ENCODE measurements at regions not wholly inside any gene's neighbourhood (a gene's known extent, or its start where the extent isn't known, plus 50 kb on each side); places are given as distances from the start of the nearest gene placed in this dataset.

- H3K23ac ChIP-seq (ENCODE audit: low read depth, low read length): no peak overlapping the region
- H4K20me1 ChIP-seq (ENCODE audit: insufficient read depth, low read length): no peaks in the 10 kb centered on the region
- no peak overlapping the region for H4K8ac ChIP-seq (ENCODE audit: low read depth in 2 of 2, low read length in 2 of 2)
- no TSS peak for BruUV-seq (replicated peaks)
- H2AK9ac ChIP-seq (replicated peaks; ENCODE audit: low read depth, low read length, poor library complexity): no peak overlapping the region
- H2BK120ac ChIP-seq (ENCODE audit: low read depth, low read length): no peak overlapping the region
- 21% methylated on average over 8 of the region's 15 CpGs; no CpG with 5 or more reads in 1 of the 2 experiments for WGBS, 2 experiments (ENCODE audit: extremely low coverage in 2 of 2, insufficient read length in 1 of 2)
- H4K91ac ChIP-seq (ENCODE audit: insufficient read depth, low read depth, low read length): no peak overlapping the region
- no peak overlapping the region for H2BK5ac ChIP-seq (ENCODE audit: low read depth, low read length, poor library complexity, severe bottlenecking)
- H3K27me3 ChIP-seq (ENCODE audit: control insufficient read depth, insufficient read depth, low read length): no peaks in the 10 kb centered on the region
- H3K9me3 ChIP-seq (ENCODE audit: control insufficient read depth, insufficient read depth, low read length): no peaks in the 10 kb centered on the region
- H3K27ac ChIP-seq (ENCODE audit: insufficient read depth, low read length): no peak overlapping the region
- no peak overlapping the region for H4K5ac ChIP-seq (ENCODE audit: low read depth, low read length)
- TF ChIP-seq CHD1 (IDR thresholded peaks at IDR 0.05; ENCODE audit: low read depth, low read length): no peak
- no peak for TF ChIP-seq NFE2L2 (IDR thresholded peaks at IDR 0.05; ENCODE audit: low read depth, low read length)
- no peak for TF ChIP-seq MAZ (IDR thresholded peaks at IDR 0.05; ENCODE audit: borderline replicate concordance, low read depth, low read length)
- POLR2A ChIA-PET (ENCODE audit: unreplicated experiment): no interaction called here
- H3K4me2 ChIP-seq (ENCODE audit: low read depth, low read length): no peak overlapping the region
- H3K4me1 ChIP-seq (ENCODE audit: control insufficient read depth, insufficient read depth, low read length): no peaks in the 10 kb centered on the region
- no peaks in the 10 kb centered on the region for H3K79me1 ChIP-seq (ENCODE audit: low read depth in 1 of 2, low read length in 2 of 2)
- no peaks in the 10 kb centered on the region for H3K36me3 ChIP-seq (ENCODE audit: control insufficient read depth, insufficient read depth, low read length)
- H3K9ac ChIP-seq (ENCODE audit: low read depth, low read length): no peak overlapping the region
- no peak overlapping the region for H2AFZ ChIP-seq (replicated peaks; ENCODE audit: low read length, poor library complexity)
- intact Hi-C loops (cut with micrococcal nuclease) (no loop called here), in situ Hi-C loops (cut with MboI; ENCODE audit: low sequenced_read_pairs) (no loop called here), dilution Hi-C loops (cut with HindIII; ENCODE audit: low sequenced_read_pairs, unreplicated experiment) (no loop called here)
- DNase-seq (no peak), ATAC-seq (ENCODE audit: low read depth) (no peak)
- H3K4ac ChIP-seq (ENCODE audit: low read depth, low read length): no peak overlapping the region
- no peaks in the 10 kb centered on the region for H3K9me1 ChIP-seq (ENCODE audit: insufficient read depth, low read length)
- H3K14ac ChIP-seq (replicated peaks; ENCODE audit: low read depth, low read length): no peak overlapping the region
- H3K4me3 ChIP-seq (ENCODE audit: insufficient read depth, low read depth, low read length): no peak overlapping the region
- no peak overlapping the region for H2AK5ac ChIP-seq (ENCODE audit: low read depth, low read length)
- no peak overlapping the region for H3K56ac ChIP-seq (ENCODE audit: extremely low read depth, insufficient read depth, low read length)
- H3K18ac ChIP-seq (ENCODE audit: low read depth, low read length): no peak overlapping the region
- no peak overlapping the region for H2BK15ac ChIP-seq (ENCODE audit: low read depth, low read length)
- H2BK20ac ChIP-seq (ENCODE audit: low read depth, low read length): no peak overlapping the region
- CTCF ChIA-PET: interaction anchor here (0.6 kb wide), 1 partner anchor 399 kb away, joined by 3 read pairs; no protein-coding TSS in a partner anchor
Measured at GRCh38 chr20:59453759-59454560, 150.4 kb upstream of the PHACTR3 start.
